ENCODE measurements at regions not wholly inside any gene's neighbourhood (a gene's known extent, or its start where the extent isn't known, plus 50 kb on each side); places are given as distances from the start of the nearest gene placed in this dataset.

GRCh38 chr2:77867146-77867545, 345.0 kb upstream of the LRRTM4 start:
- no peak for DNase-seq
- no peak overlapping the region for H3K18ac ChIP-seq (ENCODE audit: low read depth, low read length)

More at GRCh38 chr2:77867146-77867545, 345.0 kb upstream of the LRRTM4 start:
- no peaks in the 10 kb centered on the region for H3K9me1 ChIP-seq (ENCODE audit: insufficient read depth, low read length)
- no peak for TF ChIP-seq FOS (IDR thresholded peaks at IDR 0.05; ENCODE audit: low read depth, low read length)
- TF ChIP-seq NFE2L2 (IDR thresholded peaks at IDR 0.05; ENCODE audit: low read depth, low read length): no peak
- TF ChIP-seq BHLHE40 (IDR thresholded peaks at IDR 0.05; ENCODE audit: low read depth, low read length): no peak
- TF ChIP-seq CHD1 (IDR thresholded peaks at IDR 0.05; ENCODE audit: low read depth, low read length): no peak
- TF ChIP-seq RAD21 (IDR thresholded peaks at IDR 0.05; ENCODE audit: low read length): no peak
- no peak for TF ChIP-seq MXI1 (IDR thresholded peaks at IDR 0.05; ENCODE audit: borderline replicate concordance, low read depth, low read length)
- TF ChIP-seq, protein P1, sequence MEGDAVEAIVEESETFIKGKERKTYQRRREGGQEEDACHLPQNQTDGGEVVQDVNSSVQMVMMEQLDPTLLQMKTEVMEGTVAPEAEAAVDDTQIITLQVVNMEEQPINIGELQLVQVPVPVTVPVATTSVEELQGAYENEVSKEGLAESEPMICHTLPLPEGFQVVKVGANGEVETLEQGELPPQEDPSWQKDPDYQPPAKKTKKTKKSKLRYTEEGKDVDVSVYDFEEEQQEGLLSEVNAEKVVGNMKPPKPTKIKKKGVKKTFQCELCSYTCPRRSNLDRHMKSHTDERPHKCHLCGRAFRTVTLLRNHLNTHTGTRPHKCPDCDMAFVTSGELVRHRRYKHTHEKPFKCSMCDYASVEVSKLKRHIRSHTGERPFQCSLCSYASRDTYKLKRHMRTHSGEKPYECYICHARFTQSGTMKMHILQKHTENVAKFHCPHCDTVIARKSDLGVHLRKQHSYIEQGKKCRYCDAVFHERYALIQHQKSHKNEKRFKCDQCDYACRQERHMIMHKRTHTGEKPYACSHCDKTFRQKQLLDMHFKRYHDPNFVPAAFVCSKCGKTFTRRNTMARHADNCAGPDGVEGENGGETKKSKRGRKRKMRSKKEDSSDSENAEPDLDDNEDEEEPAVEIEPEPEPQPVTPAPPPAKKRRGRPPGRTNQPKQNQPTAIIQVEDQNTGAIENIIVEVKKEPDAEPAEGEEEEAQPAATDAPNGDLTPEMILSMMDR (conservative IDR thresholded peaks at IDR 0.05; ENCODE audit: low read depth, low read length): no peak
- TF ChIP-seq RFX5 (IDR thresholded peaks at IDR 0.05; ENCODE audit: low read depth, low read length): no peak
- H2BK120ac ChIP-seq (ENCODE audit: low read depth, low read length): no peak overlapping the region
- ATAC-seq (ENCODE audit: low read depth): no peak
- no peak overlapping the region for H2AK5ac ChIP-seq (ENCODE audit: low read depth, low read length)
- dilution Hi-C loops (cut with HindIII; ENCODE audit: low sequenced_read_pairs, unreplicated experiment): no loop called here
- no peak overlapping the region for H3K4me3 ChIP-seq (ENCODE audit: insufficient read depth, low read depth, low read length)
- H3K27ac ChIP-seq (ENCODE audit: insufficient read depth, low read length): no peak overlapping the region
- no peak overlapping the region for H2AK9ac ChIP-seq (replicated peaks; ENCODE audit: low read depth, low read length, poor library complexity)
- no TSS peak for BruUV-seq (replicated peaks)
- H3K56ac ChIP-seq (ENCODE audit: extremely low read depth, insufficient read depth, low read length): no peak overlapping the region
- CTCF ChIA-PET: no interaction called here
- no peak overlapping the region for H3K23ac ChIP-seq (ENCODE audit: low read depth, low read length)
- H3K36me3 ChIP-seq (ENCODE audit: control insufficient read depth, insufficient read depth, low read length): no peaks in the 10 kb centered on the region
- no peak overlapping the region for H4K8ac ChIP-seq (ENCODE audit: low read depth in 2 of 2, low read length in 2 of 2)
- no peaks in the 10 kb centered on the region for H3K79me1 ChIP-seq (ENCODE audit: low read depth in 1 of 2, low read length in 2 of 2)
- H3K4me1 ChIP-seq (ENCODE audit: control insufficient read depth, insufficient read depth, low read length): no peaks in the 10 kb centered on the region
- POLR2A ChIA-PET (ENCODE audit: unreplicated experiment): no interaction called here
- no peak overlapping the region for H3K14ac ChIP-seq (replicated peaks; ENCODE audit: low read depth, low read length)
- no peaks in the 10 kb centered on the region for H3K27me3 ChIP-seq (ENCODE audit: control insufficient read depth, insufficient read depth, low read length)
- no peak overlapping the region for H4K5ac ChIP-seq (ENCODE audit: low read depth, low read length)
- H2BK5ac ChIP-seq (ENCODE audit: low read depth, low read length, poor library complexity, severe bottlenecking): no peak overlapping the region
- no peak overlapping the region for H2BK20ac ChIP-seq (ENCODE audit: low read depth, low read length)
- no peak overlapping the region for H3K4me2 ChIP-seq (ENCODE audit: low read depth, low read length)
- H3K4ac ChIP-seq (ENCODE audit: low read depth, low read length): no peak overlapping the region
- H4K20me1 ChIP-seq (ENCODE audit: insufficient read depth, low read length): no peaks in the 10 kb centered on the region
- in situ Hi-C loops (cut with MboI; ENCODE audit: low sequenced_read_pairs): no loop called here
- no peak overlapping the region for H2AFZ ChIP-seq (replicated peaks; ENCODE audit: low read length, poor library complexity)
- H3K9ac ChIP-seq (ENCODE audit: low read depth, low read length): no peak overlapping the region
- H2BK15ac ChIP-seq (ENCODE audit: low read depth, low read length): no peak overlapping the region
- peaks cover 6% of the 10 kb centered on the region for H3K9me3 ChIP-seq (ENCODE audit: control insufficient read depth, insufficient read depth, low read length)
- intact Hi-C loops (cut with micrococcal nuclease): no loop called here
- H4K91ac ChIP-seq (ENCODE audit: insufficient read depth, low read depth, low read length): no peak overlapping the region

Measured in IMR-90 (cell line).